ENCODE measurements at regions not wholly inside any gene's neighbourhood (a gene's known extent, or its start where the extent isn't known, plus 50 kb on each side); places are given as distances from the start of the nearest gene placed in this dataset.

- Histone ChIP-seq H3K36me3 (ENCODE audit: insufficient read depth, low read length) (no peaks in the 10 kb centered on the region), H3K4me3 (ENCODE audit: low read length, poor library complexity, severe bottlenecking) (no peak overlapping the region), H3K9me2 (replicated peaks; ENCODE audit: low read depth, low read length) (no peaks in the 10 kb centered on the region), H3K27me3 (ENCODE audit: insufficient read depth, low read length, poor library complexity, severe bottlenecking) (no peaks in the 10 kb centered on the region), H3K79me2 (ENCODE audit: insufficient read depth, low read length) (no peaks in the 10 kb centered on the region), H2AFZ (ENCODE audit: low read length) (no peak overlapping the region), H4K20me1 (ENCODE audit: insufficient read depth, low read length, poor library complexity, severe bottlenecking) (no peaks in the 10 kb centered on the region), H3K4me1 (ENCODE audit: insufficient read depth, low read length, poor library complexity, severe bottlenecking) (no peaks in the 10 kb centered on the region), H3K4me2 (ENCODE audit: low read depth, low read length, poor library complexity, severe bottlenecking) (no peak overlapping the region), H3K9ac (ENCODE audit: low read depth, low read length, poor library complexity, severe bottlenecking) (no peak overlapping the region), H3F3A (ENCODE audit: low read depth) (no peaks in the 10 kb centered on the region), H3K9me3 (ENCODE audit: insufficient read depth, low read depth, low read length) (no peaks in the 10 kb centered on the region)
- no peak for TF ChIP-seq EZH2phosphoT487 (IDR thresholded peaks at IDR 0.05; ENCODE audit: borderline replicate concordance)
- TF ChIP-seq CTCF (conservative IDR thresholded peaks at IDR 0.05; ENCODE audit: low read length) = no peak
Measured at GRCh38 chr6:165826487-165827189, 163.6 kb upstream of the PDE10A start.

- Histone ChIP-seq H3K4me2 (ENCODE audit: low read depth, low read length, poor library complexity, severe bottlenecking) (no peak overlapping the region), H3F3A (ENCODE audit: low read depth) (no peaks in the 10 kb centered on the region), H3K27me3 (ENCODE audit: insufficient read depth, low read length, poor library complexity, severe bottlenecking) (no peaks in the 10 kb centered on the region), H3K9me2 (replicated peaks; ENCODE audit: low read depth, low read length) (no peaks in the 10 kb centered on the region), H3K36me3 (ENCODE audit: insufficient read depth, low read length) (no peaks in the 10 kb centered on the region), H3K4me3 (ENCODE audit: low read length, poor library complexity, severe bottlenecking) (no peak overlapping the region), H3K9me3 (ENCODE audit: insufficient read depth, low read depth, low read length) (no peaks in the 10 kb centered on the region), H2AFZ (ENCODE audit: low read length) (no peak overlapping the region), H3K79me2 (ENCODE audit: insufficient read depth, low read length) (no peaks in the 10 kb centered on the region), H4K20me1 (ENCODE audit: insufficient read depth, low read length, poor library complexity, severe bottlenecking) (no peaks in the 10 kb centered on the region), H3K9ac (ENCODE audit: low read depth, low read length, poor library complexity, severe bottlenecking) (no peak overlapping the region), H3K4me1 (ENCODE audit: insufficient read depth, low read length, poor library complexity, severe bottlenecking) (no peaks in the 10 kb centered on the region)
- no peak for TF ChIP-seq EZH2phosphoT487 (IDR thresholded peaks at IDR 0.05; ENCODE audit: borderline replicate concordance)
- TF ChIP-seq CTCF (conservative IDR thresholded peaks at IDR 0.05; ENCODE audit: low read length) = no peak
Measured at GRCh38 chr6:165825256-165825815, 162.3 kb upstream of the PDE10A start.

GRCh38 chr6:165823609-165824326, 160.7 kb upstream of the PDE10A start:
- Histone ChIP-seq H3K9me3 (ENCODE audit: insufficient read depth, low read depth, low read length) (no peaks in the 10 kb centered on the region), H3K27me3 (ENCODE audit: insufficient read depth, low read length, poor library complexity, severe bottlenecking) (no peaks in the 10 kb centered on the region), H3K36me3 (ENCODE audit: insufficient read depth, low read length) (no peaks in the 10 kb centered on the region), H3K4me2 (ENCODE audit: low read depth, low read length, poor library complexity, severe bottlenecking) (no peak overlapping the region), H4K20me1 (ENCODE audit: insufficient read depth, low read length, poor library complexity, severe bottlenecking) (no peaks in the 10 kb centered on the region), H3K9me2 (replicated peaks; ENCODE audit: low read depth, low read length) (no peaks in the 10 kb centered on the region), H3K4me1 (ENCODE audit: insufficient read depth, low read length, poor library complexity, severe bottlenecking) (no peaks in the 10 kb centered on the region), H3K9ac (ENCODE audit: low read depth, low read length, poor library complexity, severe bottlenecking) (no peak overlapping the region), H3K79me2 (ENCODE audit: insufficient read depth, low read length) (no peaks in the 10 kb centered on the region), H3F3A (ENCODE audit: low read depth) (no peaks in the 10 kb centered on the region), H3K4me3 (ENCODE audit: low read length, poor library complexity, severe bottlenecking) (no peak overlapping the region), H2AFZ (ENCODE audit: low read length) (no peak overlapping the region)
- no peak for TF ChIP-seq EZH2phosphoT487 (IDR thresholded peaks at IDR 0.05; ENCODE audit: borderline replicate concordance)
- no peak for TF ChIP-seq CTCF (conservative IDR thresholded peaks at IDR 0.05; ENCODE audit: low read length)
